SU-DHL-6 (cell line): ENCODE measurements at regions not wholly inside any gene's neighbourhood (a gene's known extent, or its start where the extent isn't known, plus 50 kb on each side); places are given as distances from the start of the nearest gene placed in this dataset.

Experiments used
- EZH2phosphoT487 ChIP-seq: fragments of 200-600 bp; sonication (generic), shearing (Covaris generic); conservative IDR thresholded peaks from 2 replicates; pipeline ENCODE4 v1.6.1; 2018; ENCODE audit warnings: mild to moderate bottlenecking, antibody characterized with exemption, low read length, moderate library complexity, mixed read lengths
- TF ChIP-seq, protein P1 (sequence below): fragments of 200-600 bp; sonication (generic); IDR thresholded peaks from one replicate; pipeline ENCODE4 v1.5.1; 2017; ENCODE audit warnings: antibody characterized with exemption, mild to moderate bottlenecking, low read length, moderate library complexity; ENCODE audit not compliant: insufficient read depth, poor library complexity, severe bottlenecking

DNA sequence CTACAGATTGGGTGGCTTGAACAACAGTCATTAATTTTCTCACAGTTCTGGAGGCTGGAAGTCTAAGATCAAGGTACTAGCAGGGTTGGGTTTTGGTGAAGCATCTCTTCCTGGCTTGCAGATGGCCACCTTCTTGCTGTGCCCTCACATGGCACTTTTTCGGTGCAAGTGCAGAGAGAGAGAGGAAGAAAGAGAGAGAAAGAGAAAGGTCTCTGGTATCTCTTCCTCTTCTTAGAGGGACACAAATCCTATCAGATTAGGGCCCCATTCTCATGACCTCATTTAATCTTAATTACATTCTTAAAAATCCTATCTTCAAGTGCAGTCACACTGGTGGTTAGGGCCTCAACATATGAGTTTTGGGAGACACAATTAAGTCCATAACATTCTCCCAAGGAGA, 167.1 kb downstream of the NFKBIZ start:
- TF ChIP-seq, protein P1, sequence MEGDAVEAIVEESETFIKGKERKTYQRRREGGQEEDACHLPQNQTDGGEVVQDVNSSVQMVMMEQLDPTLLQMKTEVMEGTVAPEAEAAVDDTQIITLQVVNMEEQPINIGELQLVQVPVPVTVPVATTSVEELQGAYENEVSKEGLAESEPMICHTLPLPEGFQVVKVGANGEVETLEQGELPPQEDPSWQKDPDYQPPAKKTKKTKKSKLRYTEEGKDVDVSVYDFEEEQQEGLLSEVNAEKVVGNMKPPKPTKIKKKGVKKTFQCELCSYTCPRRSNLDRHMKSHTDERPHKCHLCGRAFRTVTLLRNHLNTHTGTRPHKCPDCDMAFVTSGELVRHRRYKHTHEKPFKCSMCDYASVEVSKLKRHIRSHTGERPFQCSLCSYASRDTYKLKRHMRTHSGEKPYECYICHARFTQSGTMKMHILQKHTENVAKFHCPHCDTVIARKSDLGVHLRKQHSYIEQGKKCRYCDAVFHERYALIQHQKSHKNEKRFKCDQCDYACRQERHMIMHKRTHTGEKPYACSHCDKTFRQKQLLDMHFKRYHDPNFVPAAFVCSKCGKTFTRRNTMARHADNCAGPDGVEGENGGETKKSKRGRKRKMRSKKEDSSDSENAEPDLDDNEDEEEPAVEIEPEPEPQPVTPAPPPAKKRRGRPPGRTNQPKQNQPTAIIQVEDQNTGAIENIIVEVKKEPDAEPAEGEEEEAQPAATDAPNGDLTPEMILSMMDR = no peak
- TF ChIP-seq EZH2phosphoT487 = no peak
